Testis (tissue), 2 donors: ENCODE measurements at regions not wholly inside any gene's neighbourhood (a gene's known extent, or its start where the extent isn't known, plus 50 kb on each side); places are given as distances from the start of the nearest gene placed in this dataset.
A peak's percentile ranks its signal among the peaks of the same experiment; 100 is the strongest.

ENCODE experiments used
- DNase-seq: peaks from one replicate; pipeline ENCODE4 v3.0.0-alpha.2; 2019
- H3K27ac ChIP-seq, 2 donors: fragments of 200-600 bp; sonication (generic); one replicate each; pipeline ENCODE4 v1.5.1; 2019
- H3K27me3 ChIP-seq: fragments of 200-600 bp; sonication (generic); one replicate; pipeline ENCODE4 v1.5.1; 2019
- H3K36me3 ChIP-seq: fragments of 200-600 bp; sonication (generic); one replicate; pipeline ENCODE4 v1.5.1; 2017; ENCODE audit warnings: low read depth; ENCODE audit errors: missing control alignments
- H3K4me1 ChIP-seq: fragments of 200-600 bp; sonication (generic); one replicate; pipeline ENCODE4 v1.5.1; 2019
- H3K4me3 ChIP-seq, 2 donors: fragments of 200-600 bp; sonication (generic); one replicate each; pipeline ENCODE4 v1.5.1; 2017 to 2019
- H3K9me3 ChIP-seq: fragments of 200-600 bp; sonication (generic); one replicate; pipeline ENCODE4 v1.5.1; 2017
- CTCF ChIP-seq, 3 experiments: fragments of 450-650 bp in 2 of 3; fragments of 200-600 bp in 1 of 3; sonication (generic) in 1 of 3; IDR thresholded peaks; one replicate each; pipeline ENCODE4 v1.5.1; 2016 to 2019; ENCODE audit warnings: antibody characterized with exemption in 3 of 3, mild to moderate bottlenecking in 2 of 3, moderate library complexity in 1 of 3
- POLR2A ChIP-seq: fragments of 450-650 bp; IDR thresholded peaks from one replicate; pipeline ENCODE4 v1.6.1; 2017; ENCODE audit warnings: antibody characterized with exemption, mild to moderate bottlenecking, moderate library complexity
- WGBS, 2 donors: methylation state at CpG; one replicate each; pipeline ENCODE4 v1.1.5; 2018; 5-methylcytosine and 5-hydroxymethylcytosine counted together
- intact Hi-C: fragments of 100-400 bp; cut with DNase I; formaldehyde crosslinking; loops from one replicate; pipeline ENCODE4 v1.15.1; 2023; ENCODE audit warnings: low total_unique reads

- 59 to 67% methylated on average over 8 of the region's 8 CpGs for WGBS, 2 donors
- DNase-seq: no peak
- TF ChIP-seq CTCF (IDR thresholded peaks at IDR 0.05) (no peak), POLR2A (no peak)
- H3K27ac ChIP-seq: no peak overlapping the region
- no peaks in the 10 kb centered on the region for H3K27me3 ChIP-seq
- H3K9me3 ChIP-seq: no peaks in the 10 kb centered on the region
- H3K36me3 ChIP-seq: no peaks in the 10 kb centered on the region
- H3K4me1 ChIP-seq: no peaks in the 10 kb centered on the region
- intact Hi-C loops: no loop called here
- no peak overlapping the region for H3K4me3 ChIP-seq
These were observed 151.0 kb upstream of the LMO3 start for GRCh38 chr12:16756833-16757555.

- 92 to 99% methylated on average over 4 of the region's 4 CpGs for WGBS, 2 donors
- Histone ChIP-seq H3K27me3 (no peaks in the 10 kb centered on the region), H3K36me3 (no peaks in the 10 kb centered on the region), H3K4me3 (no peak overlapping the region), H3K27ac (no peak overlapping the region), H3K9me3 (no peaks in the 10 kb centered on the region), H3K4me1 (no peaks in the 10 kb centered on the region)
- TF ChIP-seq POLR2A: no peak
- TF ChIP-seq CTCF (IDR thresholded peaks at IDR 0.05): no peak
- no peak for DNase-seq
- intact Hi-C loops: no loop called here
These were observed 124.8 kb upstream of the LMO3 start for GRCh38 chr12:16730772-16731171.

GRCh38 chr12:16726879-16727278 is 120.9 kb upstream of the LMO3 start:
- TF ChIP-seq CTCF (IDR thresholded peaks at IDR 0.05): no peak
- TF ChIP-seq POLR2A: no peak
- DNase-seq: peak; percentile 48
- Histone ChIP-seq H3K27me3 (no peaks in the 10 kb centered on the region), H3K4me3 (no peak overlapping the region), H3K4me1 (no peaks in the 10 kb centered on the region), H3K36me3 (no peaks in the 10 kb centered on the region), H3K27ac (no peak overlapping the region), H3K9me3 (no peaks in the 10 kb centered on the region)
- intact Hi-C loops: no loop called here
- 22 to 27% methylated on average over 1 of the region's 1 CpG for WGBS, 2 donors

GRCh38 chr12:16719713-16720416 is 113.9 kb upstream of the LMO3 start:
- no peak overlapping the region for H3K27ac ChIP-seq
- H3K9me3 ChIP-seq: no peaks in the 10 kb centered on the region
- no peak overlapping the region for H3K4me3 ChIP-seq
- TF ChIP-seq POLR2A (no peak), CTCF (IDR thresholded peaks at IDR 0.05) (no peak)
- 57 to 70% methylated on average over 2 of the region's 2 CpGs for WGBS, 2 donors
- no peak for DNase-seq
- H3K27me3 ChIP-seq: no peaks in the 10 kb centered on the region
- H3K4me1 ChIP-seq: no peaks in the 10 kb centered on the region
- intact Hi-C loops: no loop called here
- no peaks in the 10 kb centered on the region for H3K36me3 ChIP-seq
